C4-2B (cell line): ENCODE measurements at regions not wholly inside any gene's neighbourhood (a gene's known extent, or its start where the extent isn't known, plus 50 kb on each side); places are given as distances from the start of the nearest gene placed in this dataset.

ENCODE experiments used
- CTCF ChIP-seq: fragments of 450-650 bp; conservative IDR thresholded peaks from 2 replicates; pipeline ENCODE4 v1.5.1; 2017; ENCODE audit warnings: mild to moderate bottlenecking
- ZFX ChIP-seq: fragments of 450-650 bp; IDR thresholded peaks from 2 replicates; pipeline ENCODE4 v1.6.1; 2017

GRCh38 chr2:39603436-39603835 lies 62.3 kb upstream of the TMEM178A start:
- TF ChIP-seq CTCF (no peak), ZFX (no peak)
